Upper lobe of left lung (tissue), 4 donors: ENCODE measurements at regions not wholly inside any gene's neighbourhood (a gene's known extent, or its start where the extent isn't known, plus 50 kb on each side); places are given as distances from the start of the nearest gene placed in this dataset.

Source experiments
- CTCF ChIP-seq, 6 experiments: fragments of 450-650 bp in 4 of 6; fragments of 200-600 bp in 2 of 6; sonication (generic) in 2 of 6; IDR thresholded peaks; one replicate each; pipeline ENCODE4 v1.5.1; 2016 to 2019; ENCODE audit warnings: antibody characterized with exemption in 6 of 6
- EP300 ChIP-seq, 4 donors: sonication (generic); formaldehyde crosslinking; IDR thresholded peaks; one replicate each; pipeline ENCODE4 v1.5.1; 2017; ENCODE audit warnings: antibody characterized with exemption in 4 of 4, control low read depth in 2 of 4
- POLR2A ChIP-seq, 4 donors: fragments of 450-650 bp; IDR thresholded peaks; one replicate each; pipeline ENCODE4 v1.5.1; 2016 to 2017; ENCODE audit warnings: antibody characterized with exemption in 4 of 4, mild to moderate bottlenecking in 2 of 4

- TF ChIP-seq CTCF (IDR thresholded peaks at IDR 0.05), result no peak
- TF ChIP-seq POLR2A (IDR thresholded peaks at IDR 0.05), result no peak
- no peak for TF ChIP-seq EP300 (IDR thresholded peaks at IDR 0.05)
Observed at GRCh38 chr14:104298458-104298857, 160.1 kb downstream of the KIF26A start.
